ENCODE measurements at regions not wholly inside any gene's neighbourhood (a gene's known extent, or its start where the extent isn't known, plus 50 kb on each side); places are given as distances from the start of the nearest gene placed in this dataset.

GRCh38 chr9:109716631-109717030 lies 63.4 kb upstream of the PALM2AKAP2 start:
- TF ChIP-seq CTCF (conservative IDR thresholded peaks at IDR 0.05 in 1 of 2, IDR thresholded peaks at IDR 0.05 in 1 of 2; ENCODE audit: extremely low read depth in 1 of 2, insufficient read depth in 1 of 2, low read depth in 1 of 2, low read length in 2 of 2) (no peak), EZH2 (IDR thresholded peaks at IDR 0.05; ENCODE audit: borderline replicate concordance, low read length) (no peak)
